Renal pelvis (tissue), 1 donor: ENCODE measurements at regions not wholly inside any gene's neighbourhood (a gene's known extent, or its start where the extent isn't known, plus 50 kb on each side); places are given as distances from the start of the nearest gene placed in this dataset.
"Not testable (repeated sequence)": the region's sequence is repeated elsewhere in the genome, so short reads cannot be mapped to it uniquely, and the experiment has no call there.

ENCODE experiments used
- DNase-seq: peaks from one replicate; pipeline ENCODE4 v3.0.0-alpha.2; 2013

- DNase-seq: no peak
These were observed 103.3 kb upstream of the DST start for GRCh38 chr6:56745971-56746370.

GRCh38 chr6:56745081-56745480 is 102.4 kb upstream of the DST start:
- no peak for DNase-seq

GRCh38 chr6:56744528-56744927 is 101.8 kb upstream of the DST start:
- no peak for DNase-seq

- no peak for DNase-seq
These were observed 99.6 kb upstream of the DST start for GRCh38 chr6:56742122-56742791.

GRCh38 chr6:56741472-56741871 is 98.8 kb upstream of the DST start:
- no peak for DNase-seq

GRCh38 chr6:56739836-56740815 is 97.4 kb upstream of the DST start:
- no peak for DNase-seq

GRCh38 chr6:56736804-56737203 is 94.1 kb upstream of the DST start:
- DNase-seq: no peak

GRCh38 chr6:56734335-56734734 is 91.6 kb upstream of the DST start:
- DNase-seq: no peak

GRCh38 chr6:56733211-56733697 is 90.6 kb upstream of the DST start:
- no peak for DNase-seq

GRCh38 chr6:56732517-56732916 is 89.8 kb upstream of the DST start:
- DNase-seq: no peak

- no peak for DNase-seq
These were observed 88.2 kb upstream of the DST start for GRCh38 chr6:56730663-56731529.

- no peak for DNase-seq
These were observed 87.0 kb upstream of the DST start for GRCh38 chr6:56729719-56730118.

GRCh38 chr6:56729166-56729565 is 86.5 kb upstream of the DST start:
- DNase-seq: not testable (repeated sequence)

GRCh38 chr6:56727097-56727850 is 84.6 kb upstream of the DST start:
- DNase-seq: no peak

- DNase-seq: no peak
These were observed 82.6 kb upstream of the DST start for GRCh38 chr6:56725254-56725653.

- no peak for DNase-seq
These were observed 81.8 kb upstream of the DST start for GRCh38 chr6:56724455-56724854.

- no peak for DNase-seq
These were observed 78.2 kb upstream of the DST start for GRCh38 chr6:56720882-56721281.

GRCh38 chr6:56720202-56720601 is 77.5 kb upstream of the DST start:
- not testable (repeated sequence) for DNase-seq

GRCh38 chr6:56719315-56720058 is 76.8 kb upstream of the DST start:
- DNase-seq: not testable (repeated sequence)

GRCh38 chr6:56718236-56718635 is 75.5 kb upstream of the DST start:
- DNase-seq: no peak

- no peak for DNase-seq
These were observed 73.5 kb upstream of the DST start for GRCh38 chr6:56716229-56716628.
